H9 (cell line): ENCODE measurements at regions not wholly inside any gene's neighbourhood (a gene's known extent, or its start where the extent isn't known, plus 50 kb on each side); places are given as distances from the start of the nearest gene placed in this dataset.

Experiments
- DNase-seq: peaks from one replicate; pipeline ENCODE4 v3.0.0-alpha.2; 2017
- H2AFZ ChIP-seq: one replicate; pipeline ENCODE4 v1.6.1; 2013; ENCODE audit warnings: mild to moderate bottlenecking, low read length, control low read depth, moderate library complexity
- H2AK5ac ChIP-seq: 2 replicates; pipeline ENCODE4 v1.6.1; 2013; ENCODE audit warnings: low read length, control low read depth, mixed read lengths; ENCODE audit not compliant: insufficient read length
- H2BK120ac ChIP-seq: one replicate; pipeline ENCODE4 v1.6.1; 2013; ENCODE audit warnings: low read depth, mild to moderate bottlenecking, low read length, control low read depth, inconsistent platforms; ENCODE audit not compliant: poor library complexity, severe bottlenecking
- H2BK12ac ChIP-seq: 2 replicates; pipeline ENCODE4 v1.6.1; 2013; ENCODE audit warnings: low read length, control low read depth, mixed read lengths, low read depth; ENCODE audit not compliant: insufficient read length
- H2BK15ac ChIP-seq: 2 replicates; pipeline ENCODE4 v1.6.1; 2013; ENCODE audit warnings: low read depth, low read length, control low read depth
- H2BK20ac ChIP-seq: one replicate; pipeline ENCODE4 v1.6.1; 2013; ENCODE audit warnings: low read depth, mild to moderate bottlenecking, low read length, control low read depth, inconsistent platforms; ENCODE audit not compliant: poor library complexity, severe bottlenecking
- H2BK5ac ChIP-seq: 2 replicates; pipeline ENCODE4 v1.6.1; 2013; ENCODE audit warnings: low read length, control low read depth, mixed read lengths; ENCODE audit not compliant: insufficient read length
- H3K14ac ChIP-seq: 2 replicates; pipeline ENCODE4 v1.6.1; 2013; ENCODE audit warnings: low read length, control low read depth; ENCODE audit not compliant: insufficient read depth
- H3K18ac ChIP-seq: 2 replicates; pipeline ENCODE4 v1.6.1; 2013; ENCODE audit warnings: low read depth, mild to moderate bottlenecking, mixed read lengths, low read length, control low read depth; ENCODE audit not compliant: insufficient read length
- H3K23ac ChIP-seq: 2 replicates; pipeline ENCODE4 v1.6.1; 2013; ENCODE audit warnings: low read length, control low read depth, mixed read lengths, low read depth; ENCODE audit not compliant: insufficient read length
- H3K23me2 ChIP-seq: 2 replicates; pipeline ENCODE4 v1.6.1; 2013; ENCODE audit warnings: low read depth, mild to moderate bottlenecking, mixed read lengths, low read length, control low read depth; ENCODE audit not compliant: insufficient read length, poor library complexity, severe bottlenecking
- H3K27ac ChIP-seq: 2 replicates; pipeline ENCODE4 v1.5.1; 2013; ENCODE audit warnings: low read length, control low read depth, mixed read lengths, low read depth; ENCODE audit not compliant: insufficient read length
- H3K27me3 ChIP-seq: 2 replicates; pipeline ENCODE4 v1.6.1; 2013; ENCODE audit warnings: low read length, control low read depth, inconsistent platforms; ENCODE audit not compliant: insufficient read depth
- H3K4ac ChIP-seq: 2 replicates; pipeline ENCODE4 v1.6.1; 2013; ENCODE audit warnings: low read depth, mild to moderate bottlenecking, control low read depth, inconsistent platforms, low read length, moderate library complexity
- H3K4me1 ChIP-seq: 2 replicates; pipeline ENCODE4 v1.6.1; 2013; ENCODE audit warnings: low read length, control low read depth, inconsistent platforms; ENCODE audit not compliant: insufficient read depth
- H3K4me2 ChIP-seq: 2 replicates; pipeline ENCODE4 v1.6.1; 2013; ENCODE audit warnings: low read length, control low read depth, mixed read lengths; ENCODE audit not compliant: insufficient read length, insufficient read depth
- H3K56ac ChIP-seq: 2 replicates; pipeline ENCODE4 v1.6.1; 2013; ENCODE audit warnings: low read depth, mild to moderate bottlenecking, mixed read lengths, low read length, control low read depth; ENCODE audit not compliant: insufficient read length
- H3K79me1 ChIP-seq: 2 replicates; pipeline ENCODE4 v1.6.1; 2013; ENCODE audit warnings: low read depth, mild to moderate bottlenecking, moderate library complexity, low read length, control low read depth, inconsistent platforms; ENCODE audit not compliant: insufficient read depth, poor library complexity, severe bottlenecking
- H3K79me2 ChIP-seq: 2 replicates; pipeline ENCODE4 v1.6.1; 2013; ENCODE audit warnings: low read length, control low read depth, inconsistent platforms; ENCODE audit not compliant: insufficient read depth
- H3K9ac ChIP-seq: 2 replicates; pipeline ENCODE4 v1.6.1; 2013; ENCODE audit warnings: low read length, control low read depth, mixed read lengths; ENCODE audit not compliant: insufficient read length; ENCODE audit errors: extremely low read depth
- H3K9me3 ChIP-seq: one replicate; pipeline ENCODE4 v1.6.1; 2013; ENCODE audit warnings: low read depth, low read length, inconsistent platforms; ENCODE audit not compliant: control insufficient read depth
- H3T11ph ChIP-seq: one replicate; pipeline ENCODE4 v1.6.1; 2013; ENCODE audit warnings: mild to moderate bottlenecking, low read length, control low read depth, inconsistent platforms
- H4K20me1 ChIP-seq: one replicate; pipeline ENCODE4 v1.6.1; 2013; ENCODE audit not compliant: control insufficient read depth, insufficient read length, insufficient read depth
- H4K5ac ChIP-seq: 2 replicates; pipeline ENCODE4 v1.6.1; 2013; ENCODE audit warnings: low read depth, mild to moderate bottlenecking, mixed read lengths, low read length, control low read depth; ENCODE audit not compliant: insufficient read length
- H4K8ac ChIP-seq: replicated peaks from 2 replicates; pipeline ENCODE4 v1.6.1; 2013; ENCODE audit warnings: low read length, control low read depth, mixed read lengths, low read depth; ENCODE audit not compliant: insufficient read length
- H4K91ac ChIP-seq: 2 replicates; pipeline ENCODE4 v1.6.1; 2013; ENCODE audit warnings: low read depth, mild to moderate bottlenecking, moderate library complexity, mixed read lengths, low read length, control low read depth; ENCODE audit not compliant: insufficient read length
- H3K27ac Mint-ChIP-seq, 3 experiments: 2 replicates in 2 of 3; 3 replicates in 1 of 3; pipeline ENCODE4 v1.8.0; 2020 to 2021; ENCODE audit warnings: mixed read lengths in 3 of 3, mild to moderate bottlenecking in 1 of 3, moderate library complexity in 1 of 3
- H3K27me3 Mint-ChIP-seq: 2 replicates; pipeline ENCODE4 v1.8.0; 2021; ENCODE audit warnings: low read depth, mild to moderate bottlenecking, moderate library complexity, mixed read lengths
- H3K36me3 Mint-ChIP-seq, 3 experiments: 2 replicates in 2 of 3; 3 replicates in 1 of 3; pipeline ENCODE4 v1.8.0; 2020 to 2021; ENCODE audit warnings: low read depth in 3 of 3, mixed read lengths in 3 of 3; ENCODE audit not compliant: insufficient read depth in 1 of 3
- H3K4me1 Mint-ChIP-seq, 2 experiments: 2 replicates each; pipeline ENCODE4 v1.8.0; 2020; ENCODE audit warnings: mixed read lengths in 2 of 2
- H3K4me3 Mint-ChIP-seq, 2 experiments: 2 replicates in 1 of 2; 3 replicates in 1 of 2; pipeline ENCODE4 v1.8.0; 2020 to 2021; ENCODE audit warnings: mild to moderate bottlenecking in 2 of 2, mixed read lengths in 2 of 2, moderate library complexity in 1 of 2
- H3K9me3 Mint-ChIP-seq, 2 experiments: 2 replicates in 1 of 2; 3 replicates in 1 of 2; pipeline ENCODE4 v1.8.0; 2020; ENCODE audit warnings: mild to moderate bottlenecking in 2 of 2, mixed read lengths in 2 of 2, moderate library complexity in 1 of 2
- WGBS: extraction: QIAGEN DNeasy Blood & Tissue Kit; methylation state at CpG from one replicate; pipeline ENCODE4 v1.1.7; 2013; ENCODE audit warnings: missing lambda C conversion rate, low lambda C conversion rate, mixed read lengths; ENCODE audit not compliant: insufficient read length; ENCODE audit errors: extremely low coverage; 5-methylcytosine and 5-hydroxymethylcytosine counted together
- TF ChIP-seq, protein P1 (sequence below): fragments of 200-600 bp; sonication (generic); conservative IDR thresholded peaks from 3 replicates; pipeline ENCODE4 v1.8.0; 2021; ENCODE audit warnings: antibody characterized with exemption, mild to moderate bottlenecking

DNA sequence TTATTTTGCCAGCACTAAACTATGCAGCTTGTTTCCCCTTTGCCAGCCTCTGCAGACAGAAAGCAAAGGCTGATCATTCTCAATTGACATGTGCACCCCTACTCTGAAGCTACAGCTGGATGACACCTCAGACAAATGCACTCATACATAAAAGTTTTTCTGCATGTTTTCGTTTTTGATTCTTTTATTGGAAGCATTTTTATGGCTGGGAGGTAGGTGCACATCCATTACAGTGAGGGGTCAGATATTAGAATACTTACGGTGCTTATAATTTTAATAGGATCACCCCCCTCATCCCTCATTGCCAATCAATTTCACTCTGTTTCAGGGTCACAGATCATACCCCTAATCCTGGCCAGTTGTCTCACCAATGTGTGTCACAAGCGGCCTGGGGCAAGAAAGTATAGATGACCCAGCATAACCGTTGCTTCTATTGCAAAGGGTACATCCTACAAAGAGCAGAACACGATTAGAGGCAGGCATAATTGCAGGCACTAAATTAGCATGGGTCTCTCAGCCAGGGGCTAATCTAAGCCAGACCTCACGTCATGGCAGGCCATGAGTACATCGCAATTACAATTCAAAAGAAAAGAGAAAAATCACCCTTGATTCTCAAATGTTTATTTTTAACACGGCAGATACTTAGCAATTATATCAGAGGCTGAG is 89.5 kb upstream of the SOX9 start:
- Histone ChIP-seq H3K14ac (no peak overlapping the region), H3K23ac (no peak overlapping the region), H2BK5ac (no peak overlapping the region), H3K4ac (no peak overlapping the region), H3K27me3 (no peaks in the 10 kb centered on the region), H4K20me1 (no peaks in the 10 kb centered on the region), H3K79me1 (no peaks in the 10 kb centered on the region), H2BK12ac (no peak overlapping the region), H3K9ac (no peak overlapping the region), H3K18ac (no peak overlapping the region), H3K4me2 (no peak overlapping the region), H4K5ac (no peak overlapping the region), H3T11ph (no peak overlapping the region), H2AFZ (no peak overlapping the region), H3K9me3 (no peaks in the 10 kb centered on the region), H2AK5ac (no peak overlapping the region), H3K56ac (no peak overlapping the region), H3K23me2 (no peaks in the 10 kb centered on the region), H2BK120ac (no peak overlapping the region), H2BK20ac (no peak overlapping the region), H2BK15ac (no peak overlapping the region), H3K4me1 (no peaks in the 10 kb centered on the region; the same call in 1 of the 2 replicates), H4K8ac (no peak overlapping the region), H3K79me2 (no peaks in the 10 kb centered on the region), H4K91ac (no peak overlapping the region), H3K27ac (no peak overlapping the region)
- H3K9me3 Mint-ChIP-seq = no peaks in the 10 kb centered on the region; a peak in 2 of 5 replicates
- no peak overlapping the region for H3K27ac Mint-ChIP-seq
- TF ChIP-seq, protein P1, sequence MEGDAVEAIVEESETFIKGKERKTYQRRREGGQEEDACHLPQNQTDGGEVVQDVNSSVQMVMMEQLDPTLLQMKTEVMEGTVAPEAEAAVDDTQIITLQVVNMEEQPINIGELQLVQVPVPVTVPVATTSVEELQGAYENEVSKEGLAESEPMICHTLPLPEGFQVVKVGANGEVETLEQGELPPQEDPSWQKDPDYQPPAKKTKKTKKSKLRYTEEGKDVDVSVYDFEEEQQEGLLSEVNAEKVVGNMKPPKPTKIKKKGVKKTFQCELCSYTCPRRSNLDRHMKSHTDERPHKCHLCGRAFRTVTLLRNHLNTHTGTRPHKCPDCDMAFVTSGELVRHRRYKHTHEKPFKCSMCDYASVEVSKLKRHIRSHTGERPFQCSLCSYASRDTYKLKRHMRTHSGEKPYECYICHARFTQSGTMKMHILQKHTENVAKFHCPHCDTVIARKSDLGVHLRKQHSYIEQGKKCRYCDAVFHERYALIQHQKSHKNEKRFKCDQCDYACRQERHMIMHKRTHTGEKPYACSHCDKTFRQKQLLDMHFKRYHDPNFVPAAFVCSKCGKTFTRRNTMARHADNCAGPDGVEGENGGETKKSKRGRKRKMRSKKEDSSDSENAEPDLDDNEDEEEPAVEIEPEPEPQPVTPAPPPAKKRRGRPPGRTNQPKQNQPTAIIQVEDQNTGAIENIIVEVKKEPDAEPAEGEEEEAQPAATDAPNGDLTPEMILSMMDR = no peak
- no peaks in the 10 kb centered on the region for H3K36me3 Mint-ChIP-seq
- DNase-seq = no peak
- no CpG with 5 or more reads among the region's 8 CpGs for WGBS
- H3K4me1 Mint-ChIP-seq = peaks cover 26 to 45% of the 10 kb centered on the region in 2 experiments
- H3K27me3 Mint-ChIP-seq = peaks cover 25% of the 10 kb centered on the region
- H3K4me3 Mint-ChIP-seq = peak overlapping the region; percentile 29 to 53; a peak in 2 of 5 replicates
